Stimulated activated CD4-positive, alpha-beta T cell treated with anti-CD3 and anti-CD28 coated beads, Interleukin-12 subunit alpha, Interleukin-12 subunit beta, amount 100 ng/mL, for 48 hours (primary cell): ENCODE measurements at regions not wholly inside any gene's neighbourhood (a gene's known extent, or its start where the extent isn't known, plus 50 kb on each side); places are given as distances from the start of the nearest gene placed in this dataset.

Experiments used
- DNase-seq, 3 donors: peaks; one replicate each; pipeline ENCODE4 v3.0.0-alpha.2; 2020; ENCODE audit warnings: low read depth in 2 of 3, low spot score in 1 of 3

DNA sequence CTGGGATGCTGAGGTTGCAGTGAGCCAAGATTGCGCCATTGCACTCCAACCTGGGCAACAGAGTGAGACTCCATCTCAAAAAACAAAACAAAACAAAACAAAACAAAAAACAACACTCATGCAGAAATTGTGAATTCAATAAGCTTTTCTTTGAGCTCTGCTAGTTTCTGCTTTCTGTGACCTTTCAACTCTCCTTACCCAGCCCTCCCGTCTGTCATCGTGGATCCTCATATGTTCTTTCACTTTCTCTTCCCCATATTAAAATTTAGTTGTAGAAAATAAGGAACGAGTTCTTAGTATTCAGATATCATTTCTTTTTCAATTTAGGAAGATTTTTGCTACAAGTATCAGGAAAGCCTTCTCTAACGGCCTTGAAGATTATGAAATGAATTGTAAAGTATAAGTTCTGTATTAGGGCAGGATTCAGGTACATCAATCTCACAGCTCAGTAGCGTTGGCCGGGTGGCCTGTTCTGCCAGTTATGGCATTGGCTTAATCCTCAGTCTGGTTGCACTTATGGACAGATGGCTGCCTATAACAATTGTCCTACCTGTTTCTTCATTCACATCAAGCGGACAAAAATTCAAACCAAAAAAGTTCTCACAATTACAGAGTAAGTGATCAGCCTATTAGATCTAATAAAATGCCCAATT, 1167.0 kb downstream of the SORCS3 start:
- DNase-seq = no peak

DNA sequence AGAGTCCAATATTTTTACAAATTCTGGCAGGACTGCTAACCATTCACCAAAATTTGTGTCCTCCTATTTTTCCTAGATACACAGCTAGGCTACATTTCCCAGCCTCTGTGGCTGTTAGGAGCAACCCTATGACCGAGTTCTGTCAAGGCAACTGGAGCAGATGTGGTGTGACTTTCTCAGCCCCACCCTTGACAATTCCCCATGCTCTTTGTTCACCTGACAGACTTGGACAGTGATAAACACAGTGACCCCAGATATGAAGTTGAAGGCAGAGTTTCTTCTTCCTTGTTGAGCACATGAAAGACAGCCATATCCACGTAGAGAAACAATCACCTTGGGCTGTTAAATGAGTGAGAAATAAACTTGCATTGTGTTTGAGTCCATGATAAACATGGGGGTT, 1162.1 kb downstream of the SORCS3 start:
- DNase-seq = no peak

DNA sequence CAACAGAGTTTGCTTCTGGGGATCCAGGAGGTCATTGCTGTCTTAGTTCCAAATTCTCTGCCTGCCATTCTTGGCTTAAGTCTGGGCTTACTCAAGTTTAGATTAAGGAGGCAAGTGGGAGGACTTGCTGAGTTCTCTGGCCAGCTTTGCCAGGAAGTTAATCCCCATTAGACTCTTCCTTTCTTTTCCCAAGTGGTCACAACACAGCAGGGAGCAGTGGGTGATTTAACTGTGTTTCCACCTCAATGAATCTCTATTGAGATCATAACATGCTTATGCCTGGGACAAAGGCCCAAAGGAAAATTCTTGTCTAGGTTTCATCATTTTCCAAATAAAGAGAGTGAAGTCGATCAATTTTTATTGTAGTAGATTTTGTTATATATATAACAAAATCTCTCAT, 1159.6 kb downstream of the SORCS3 start:
- no peak for DNase-seq

DNA sequence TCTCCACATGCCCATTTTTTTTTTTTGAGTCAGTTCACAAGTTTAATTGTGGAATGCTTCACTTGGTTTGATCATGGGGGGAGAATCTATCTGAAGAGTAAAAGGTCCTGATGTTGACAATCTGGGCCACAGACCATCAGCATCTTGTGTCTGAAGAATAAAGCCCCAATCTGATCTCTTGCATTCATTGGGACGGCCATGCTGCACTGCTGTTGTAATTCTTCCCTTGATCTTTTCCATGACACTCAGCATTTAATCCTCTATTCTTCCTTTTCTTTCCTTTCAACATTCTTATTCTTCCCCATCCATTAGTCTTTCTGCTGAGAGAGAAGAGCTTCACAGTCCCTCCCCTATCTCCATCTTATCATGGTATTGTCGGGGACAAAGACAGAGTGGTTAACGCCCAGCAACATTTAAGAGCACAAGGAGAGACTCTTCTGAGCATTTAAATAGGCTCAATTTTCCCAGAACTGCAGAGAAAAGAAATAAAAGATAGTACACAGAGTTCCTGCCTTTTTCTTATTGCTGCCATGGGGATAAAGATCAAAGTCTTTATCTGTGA, 1157.3 kb downstream of the SORCS3 start:
- no peak for DNase-seq

DNA sequence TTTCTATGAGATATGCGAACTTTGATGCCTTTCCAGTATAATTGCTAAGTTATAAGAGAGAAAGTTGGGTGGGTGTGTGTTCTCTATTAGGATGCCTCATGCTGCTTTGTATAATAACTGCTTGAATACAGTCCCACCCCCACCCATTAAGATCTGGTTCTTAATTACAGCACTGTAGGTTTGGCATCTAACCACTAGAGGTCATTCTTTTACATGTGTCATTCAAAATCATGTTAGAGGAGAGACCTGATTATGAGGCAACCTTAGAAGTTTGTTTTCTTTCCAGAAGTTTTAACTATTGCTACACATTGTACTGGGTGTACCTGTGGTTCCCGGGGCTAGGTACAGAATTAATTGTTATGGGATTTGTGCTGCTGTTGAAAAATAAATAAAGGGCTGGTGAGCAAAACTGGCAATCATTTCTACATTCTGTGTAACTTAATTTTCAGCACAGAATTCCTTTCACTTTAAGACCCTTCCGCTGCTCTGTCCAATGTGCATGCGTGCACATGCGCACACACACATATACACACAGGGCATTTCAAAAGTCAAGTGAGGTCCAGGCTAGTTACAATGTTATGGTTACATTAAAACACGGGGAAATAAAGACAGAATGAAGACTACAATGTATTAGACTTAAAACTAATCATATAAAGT, 1156.3 kb downstream of the SORCS3 start:
- DNase-seq = no peak

DNA sequence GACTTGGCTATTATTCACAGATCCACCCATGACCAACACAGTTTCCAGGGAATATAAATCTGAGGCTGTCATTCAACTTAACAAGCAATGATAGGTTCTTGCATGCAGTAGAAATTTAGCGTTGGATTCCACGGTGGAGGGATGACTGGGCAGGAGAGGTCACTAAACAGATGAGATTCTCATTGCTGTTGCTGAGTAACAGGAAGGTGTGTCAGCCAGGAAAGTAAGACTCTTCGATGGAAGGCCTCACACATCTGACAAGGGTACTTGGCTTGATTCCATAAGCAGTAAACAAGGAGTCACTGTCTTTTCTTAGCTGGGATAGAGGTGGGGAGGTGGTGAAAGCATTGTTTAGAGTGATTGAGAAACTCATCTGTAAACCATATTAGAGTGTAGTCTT, 1152.0 kb downstream of the SORCS3 start:
- DNase-seq = no peak

DNA sequence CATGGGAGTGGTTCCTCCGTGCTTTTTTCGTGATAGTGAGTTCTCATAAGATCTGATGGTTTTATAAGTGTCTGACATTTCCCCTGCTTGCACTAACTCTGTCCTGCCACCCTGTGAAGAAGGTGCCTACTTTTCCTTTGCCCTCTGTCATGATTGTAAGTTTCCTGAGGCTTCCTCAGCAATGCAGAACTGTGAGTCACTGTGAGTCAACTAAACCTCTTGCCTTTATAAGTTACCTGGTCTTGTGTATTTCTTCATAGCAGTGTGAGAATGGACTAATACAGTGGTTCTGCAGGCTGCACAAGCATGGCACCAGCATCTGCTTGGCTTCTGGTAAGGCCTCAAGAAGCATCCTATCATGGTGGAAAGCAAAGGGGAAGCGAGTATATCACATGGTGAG, 1144.6 kb downstream of the SORCS3 start:
- DNase-seq = no peak

DNA sequence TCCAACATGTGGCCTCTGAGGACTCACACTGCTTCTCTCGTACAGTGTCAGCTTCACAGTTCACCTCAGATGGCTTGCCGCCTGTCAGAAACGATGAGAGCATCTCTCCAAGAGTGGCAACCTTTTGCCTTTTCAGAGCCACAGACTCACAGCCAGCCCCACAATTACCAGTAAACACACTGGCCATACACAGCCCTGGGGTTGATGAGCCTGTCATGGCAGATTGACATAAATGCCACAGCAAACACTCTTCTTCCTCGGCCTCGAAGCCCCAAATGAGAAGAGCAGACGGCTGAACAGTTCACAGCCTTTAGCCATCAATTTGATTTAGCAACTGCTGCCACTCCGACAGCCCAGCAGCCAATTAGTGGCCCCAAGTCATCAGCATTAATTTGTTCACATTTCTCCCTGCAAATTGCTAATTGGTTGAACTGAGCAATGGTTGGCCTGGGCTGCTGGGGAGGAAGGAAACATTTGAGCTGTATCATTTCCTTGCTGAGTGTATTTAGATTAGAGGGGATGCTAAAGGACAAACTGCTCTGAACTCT, 1142.9 kb downstream of the SORCS3 start:
- no peak for DNase-seq

DNA sequence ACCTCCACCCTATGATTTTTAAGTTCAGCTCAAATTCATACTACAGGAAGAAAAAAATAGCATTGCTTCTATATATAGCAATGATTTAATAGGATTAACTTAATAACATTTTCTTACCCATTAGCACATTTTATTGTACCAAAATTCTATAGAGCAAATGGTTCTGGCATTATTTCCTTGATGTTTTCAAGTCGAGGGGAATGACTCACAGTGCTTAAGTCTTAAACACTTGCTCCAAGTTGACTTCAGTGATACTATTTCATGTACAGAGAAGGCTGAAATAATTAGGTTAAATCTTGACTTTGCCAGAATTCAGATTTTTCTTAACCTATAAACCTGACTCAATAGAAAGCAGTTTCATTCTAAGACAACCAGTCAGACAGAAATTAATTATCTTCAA, 1133.8 kb downstream of the SORCS3 start:
- no peak for DNase-seq

DNA sequence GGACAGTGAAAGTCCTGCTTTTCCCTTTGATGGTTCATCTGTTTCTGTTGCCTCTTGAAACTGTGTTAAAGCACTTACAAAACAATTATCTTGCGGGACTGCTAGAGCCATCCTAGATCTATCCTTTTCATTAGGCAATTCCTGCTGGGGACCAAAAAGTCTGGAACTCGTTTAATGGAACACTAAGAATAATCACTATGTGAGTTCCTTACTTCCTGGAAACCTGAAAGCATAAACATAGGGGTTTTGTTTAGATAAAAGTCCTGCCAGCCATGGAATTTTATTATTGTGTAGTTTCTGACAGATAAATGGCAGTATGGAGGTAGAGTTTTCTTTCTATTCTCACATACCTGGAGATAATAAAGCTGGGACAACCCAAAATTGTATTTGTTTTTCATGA, 1133.3 kb downstream of the SORCS3 start:
- no peak for DNase-seq

DNA sequence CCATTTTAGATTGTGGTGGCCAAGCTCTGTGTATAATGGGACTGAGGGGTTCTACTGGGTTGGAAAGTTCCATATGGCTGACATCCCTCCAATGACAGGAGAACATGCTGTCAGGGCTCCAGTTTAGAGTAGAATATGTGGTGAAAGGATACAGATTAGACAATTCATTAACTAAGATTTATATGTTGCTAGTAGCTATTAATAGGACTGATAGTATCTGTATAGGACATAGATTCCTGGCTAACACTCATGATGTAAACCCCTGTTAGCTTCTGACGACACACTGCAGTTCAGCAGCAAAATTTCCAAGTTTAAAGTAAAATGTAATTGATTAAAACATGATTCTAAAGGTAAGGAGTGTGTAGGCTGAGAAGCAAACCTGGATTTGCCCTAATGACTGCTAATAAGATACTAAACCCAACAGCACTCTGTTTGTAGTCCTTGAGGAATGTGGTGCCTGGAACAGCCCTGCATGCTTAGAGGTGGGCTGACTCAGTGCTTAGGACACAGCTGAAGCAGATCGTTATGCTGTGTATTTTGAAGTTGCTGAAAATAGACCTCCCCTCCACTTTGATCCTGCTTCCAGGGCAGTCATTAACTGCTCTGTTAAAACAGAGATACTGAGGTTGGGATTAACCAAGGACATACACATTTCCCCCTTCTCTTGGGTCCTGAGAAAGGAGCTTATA, 1129.6 kb downstream of the SORCS3 start:
- no peak for DNase-seq

DNA sequence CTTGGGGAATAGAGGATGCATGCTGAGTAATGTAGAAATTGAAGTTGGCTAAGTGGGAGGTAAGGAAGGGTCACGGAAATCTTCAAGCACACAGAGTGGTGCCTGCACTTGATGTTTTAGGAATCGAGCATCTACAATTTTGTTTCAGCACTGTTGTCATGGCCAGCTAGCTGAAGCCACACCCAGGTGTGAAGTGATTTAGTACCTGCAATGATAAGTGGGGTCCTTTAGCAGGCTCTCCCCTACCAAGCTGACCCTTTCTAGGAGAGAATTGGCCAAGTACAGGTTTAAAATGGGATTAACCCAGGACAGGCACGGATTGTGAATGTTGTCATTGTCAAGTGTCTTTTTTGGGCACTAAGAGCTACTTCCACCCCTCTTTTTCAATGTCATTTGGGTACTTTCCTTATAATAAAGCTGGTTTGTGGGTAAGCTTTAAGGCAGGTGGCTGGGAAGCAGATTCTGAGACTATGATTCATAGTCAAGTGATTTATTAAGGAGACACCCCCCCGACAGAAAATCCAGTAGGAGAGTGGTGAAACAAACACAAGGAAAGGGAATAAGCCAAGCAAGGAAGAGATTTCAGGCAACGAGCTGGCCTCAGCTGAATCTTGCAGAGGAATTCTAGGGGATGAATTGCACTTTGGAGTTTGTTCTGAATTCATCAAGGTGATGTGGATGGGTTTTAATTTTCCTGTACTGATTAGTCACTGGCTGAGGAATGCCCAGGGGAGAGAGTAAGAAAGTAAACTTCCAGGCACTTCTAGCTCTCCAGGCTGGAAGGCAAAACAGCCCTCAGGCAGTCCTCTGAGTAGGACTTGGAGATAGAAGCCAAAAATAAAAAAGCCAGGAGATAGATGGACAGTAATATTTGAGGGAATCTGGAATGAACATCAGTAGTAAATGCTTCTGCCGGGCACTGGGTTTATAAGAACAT, 1128.4 kb downstream of the SORCS3 start:
- DNase-seq = no peak

DNA sequence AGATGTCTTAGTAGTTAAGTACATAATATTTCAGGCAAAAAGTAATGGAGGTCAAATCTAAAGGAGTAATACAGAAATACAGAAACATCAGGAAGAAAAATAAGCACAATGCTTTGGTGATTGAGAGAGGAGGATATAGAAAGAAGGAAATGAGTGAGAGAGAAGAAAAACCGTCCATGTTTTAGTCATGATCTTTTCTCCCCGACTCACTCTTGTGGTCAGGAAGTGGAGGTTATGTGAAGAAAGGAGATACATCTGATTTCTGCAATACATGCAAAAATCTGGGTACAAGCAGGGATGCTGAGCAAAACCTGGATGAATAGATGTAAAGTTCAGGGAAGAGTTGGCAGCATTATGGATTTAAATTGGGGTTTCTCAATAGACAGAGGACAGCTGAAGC, 1122.5 kb downstream of the SORCS3 start:
- no peak for DNase-seq

DNA sequence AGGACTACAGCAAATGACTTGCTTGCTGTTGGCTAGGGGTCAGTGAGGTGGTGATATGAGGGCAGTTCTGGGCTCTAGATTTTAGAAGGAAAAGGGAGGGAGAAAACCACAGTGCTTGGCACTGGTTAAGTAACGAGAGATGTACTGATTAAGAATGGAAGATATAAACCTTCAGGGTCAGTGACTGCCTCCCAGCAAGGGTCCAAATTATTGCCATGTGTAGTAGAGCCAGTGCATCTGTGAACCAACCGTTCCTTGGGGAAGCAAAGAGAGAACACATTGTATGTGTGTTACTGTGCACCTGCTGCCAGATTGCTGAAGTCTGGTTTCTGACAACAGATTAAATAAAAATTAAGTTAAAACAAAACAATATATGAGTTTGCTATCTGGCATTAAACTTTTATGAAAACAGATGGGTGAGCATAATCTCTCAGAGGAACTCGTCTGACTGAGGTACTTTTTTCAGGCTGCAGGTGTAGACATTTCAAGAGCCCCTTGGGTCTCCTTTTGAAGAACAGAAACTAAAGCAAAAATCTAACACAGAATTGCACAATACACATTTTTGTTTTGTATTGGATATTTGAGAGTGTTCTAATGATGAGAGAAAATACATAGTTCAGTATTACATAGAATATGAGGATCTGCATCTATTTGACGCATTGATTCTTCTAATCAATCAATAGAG, 1120.6 kb downstream of the SORCS3 start:
- no peak for DNase-seq

DNA sequence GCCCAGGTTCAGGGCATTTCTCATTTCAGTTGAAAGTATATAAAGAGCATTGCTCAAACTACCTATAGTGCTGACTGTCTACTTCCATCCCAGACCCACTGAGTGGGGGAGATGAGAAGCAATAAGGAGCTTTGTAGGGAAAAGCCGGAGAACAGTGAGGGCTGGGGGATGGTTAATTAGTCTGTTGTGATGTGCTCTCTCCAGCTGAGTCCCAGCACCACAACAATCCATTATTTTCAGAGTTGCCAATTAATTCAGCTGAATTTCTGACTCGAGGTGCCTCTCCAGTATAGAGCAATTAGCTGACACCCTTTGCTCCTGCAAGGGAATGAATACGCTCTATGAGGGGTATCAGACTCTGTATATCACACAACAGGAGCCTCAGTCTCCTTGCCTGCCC, 1118.6 kb downstream of the SORCS3 start:
- DNase-seq = no peak

DNA sequence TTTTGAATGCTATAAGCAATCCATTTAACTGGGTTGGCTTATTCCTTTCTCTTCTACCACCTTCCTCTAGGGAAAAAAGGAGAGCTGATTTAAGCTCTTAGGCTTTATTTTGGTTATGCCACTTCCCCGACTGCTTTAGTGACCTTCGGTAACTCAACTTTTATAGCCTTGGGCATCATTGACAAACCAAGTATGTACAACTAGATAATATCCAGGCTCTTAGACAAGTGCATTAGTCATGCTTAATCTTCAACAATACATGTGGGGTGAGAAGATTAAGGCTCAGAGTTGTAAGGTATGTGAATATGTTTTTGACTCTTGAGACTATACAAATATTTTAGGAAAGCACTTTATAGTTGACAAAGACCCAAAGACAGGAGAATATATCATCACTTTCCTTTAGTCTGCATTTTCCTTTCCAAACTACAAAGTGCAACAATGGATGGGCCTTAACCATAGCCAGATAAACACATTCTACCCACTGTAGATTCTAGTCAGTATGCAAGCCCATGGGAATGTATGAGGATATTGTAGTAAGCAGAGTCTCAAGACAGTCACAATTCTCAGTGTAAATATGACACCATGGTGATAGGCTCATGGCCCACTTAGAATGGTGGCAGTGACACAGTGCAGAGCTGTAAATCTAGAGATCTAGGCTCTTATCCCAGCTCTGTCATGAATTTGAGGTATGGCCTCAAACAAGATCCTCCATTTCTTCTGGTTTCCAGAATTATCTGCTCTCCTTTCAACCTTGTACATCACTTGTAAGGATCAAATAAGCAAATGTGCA, 1117.3 kb downstream of the SORCS3 start:
- DNase-seq = no peak

DNA sequence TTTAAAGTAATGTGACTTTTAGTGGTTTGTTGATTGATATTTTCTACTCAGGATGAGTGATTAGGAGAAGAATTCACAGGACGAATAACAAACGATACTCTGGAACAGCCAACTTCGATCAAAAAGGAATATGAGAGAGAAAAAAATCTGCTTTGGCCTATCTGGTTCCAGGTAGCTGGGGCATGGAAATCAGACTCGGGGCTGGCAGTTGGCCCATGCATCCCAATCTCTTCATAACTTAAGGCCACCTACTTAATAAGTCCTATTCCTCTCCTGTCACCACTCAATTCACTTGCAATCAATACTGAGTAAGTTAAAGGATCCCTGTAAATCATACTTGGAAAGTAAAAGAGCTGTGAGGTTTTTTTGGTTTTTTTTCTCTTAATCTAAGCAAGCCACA, 1116.2 kb downstream of the SORCS3 start:
- no peak for DNase-seq

DNA sequence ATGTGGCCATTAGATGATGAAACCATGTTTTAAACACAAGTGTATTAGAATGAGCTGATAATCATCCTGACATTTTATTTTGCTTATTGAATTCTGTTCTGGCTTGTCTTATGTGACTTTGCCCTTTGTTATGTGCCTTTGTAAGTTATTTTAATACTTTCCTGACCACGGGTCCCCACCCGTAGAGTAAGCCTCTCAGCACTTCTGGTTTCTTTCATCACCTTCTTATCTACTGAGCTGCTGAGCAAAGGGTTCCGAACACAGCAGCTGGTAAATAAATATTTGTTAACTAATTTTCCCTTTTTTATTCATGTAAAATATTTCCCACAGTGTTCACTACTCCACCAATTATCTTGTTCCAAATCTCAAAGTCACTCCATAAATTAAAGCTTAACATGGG, 1115.3 kb downstream of the SORCS3 start:
- DNase-seq = no peak

DNA sequence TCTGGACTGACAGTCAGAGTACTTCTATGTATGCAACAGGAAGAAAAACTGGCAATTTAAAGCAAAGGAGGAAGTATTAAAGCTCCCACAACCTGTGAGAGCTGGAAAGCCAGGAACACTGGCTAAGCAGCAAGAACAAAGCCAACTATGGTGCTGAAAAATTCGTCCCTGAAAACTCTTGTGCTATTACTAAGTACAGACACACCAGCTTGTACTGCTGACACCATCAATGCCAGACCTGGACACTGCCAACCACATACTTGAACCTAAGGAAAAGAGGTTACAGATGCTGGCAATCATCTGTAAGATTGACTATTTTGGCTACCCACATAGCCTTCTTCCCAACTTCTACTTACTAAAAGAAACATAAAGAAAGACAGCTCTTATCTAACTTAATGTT, 1110.6 kb downstream of the SORCS3 start:
- no peak for DNase-seq
